ENCODE measurements at regions not wholly inside any gene's neighbourhood (a gene's known extent, or its start where the extent isn't known, plus 50 kb on each side); places are given as distances from the start of the nearest gene placed in this dataset.

GRCh38 chr1:187871177-187871845, 1042.6 kb downstream of the PLA2G4A start:
- TF ChIP-seq EZH2 (IDR thresholded peaks at IDR 0.05; ENCODE audit: low read depth), result no peak
- no peak for TF ChIP-seq CTCF (conservative IDR thresholded peaks at IDR 0.05)

Data from PC-9 (cell line).